ENCODE measurements at regions not wholly inside any gene's neighbourhood (a gene's known extent, or its start where the extent isn't known, plus 50 kb on each side); places are given as distances from the start of the nearest gene placed in this dataset.

GRCh38 chr2:182496596-182496995 is 69.8 kb upstream of the PDE1A start:
- no peak for TF ChIP-seq CTCF (IDR thresholded peaks at IDR 0.05; ENCODE audit: low read length)
- no peak for TF ChIP-seq EZH2 (optimal IDR thresholded peaks at IDR 0.05; ENCODE audit: low read depth, low read length)

Data from MM.1S (cell line).